ENCODE measurements at regions not wholly inside any gene's neighbourhood (a gene's known extent, or its start where the extent isn't known, plus 50 kb on each side); places are given as distances from the start of the nearest gene placed in this dataset.

- peaks cover 52% of the 10 kb centered on the region for H3K4me1 ChIP-seq (ENCODE audit: insufficient read depth, insufficient read length)
- H3K36me3 ChIP-seq (ENCODE audit: insufficient read depth, insufficient read length, low read length), result no peaks in the 10 kb centered on the region
- no peak for DNase-seq (ENCODE audit: low read depth, low spot score)
- H3K27me3 ChIP-seq (ENCODE audit: insufficient read depth, insufficient read length), result no peaks in the 10 kb centered on the region
- H3K9me3 ChIP-seq (ENCODE audit: insufficient read depth, low read length), result no peaks in the 10 kb centered on the region
- TF ChIP-seq SUZ12 (IDR thresholded peaks at IDR 0.05; ENCODE audit: extremely low read depth, insufficient read depth, insufficient read length), result no peak
- TF ChIP-seq ZNF274 (IDR thresholded peaks at IDR 0.05; ENCODE audit: low read depth, low read length), result no peak
- TF ChIP-seq YY1 (IDR thresholded peaks at IDR 0.05; ENCODE audit: insufficient read depth, insufficient read length), result no peak
- H3K4me3 ChIP-seq (ENCODE audit: insufficient read length, low read depth), result no peak overlapping the region
- peak overlapping the region; percentile 28 for H3K9ac ChIP-seq (ENCODE audit: insufficient read length, low read depth)
Observed at GRCh38 chr11:45085646-45086501, 60.6 kb upstream of the PRDM11 start.

GRCh38 chr11:45086526-45086925 is 59.9 kb upstream of the PRDM11 start:
- Histone ChIP-seq H3K4me3 (ENCODE audit: insufficient read length, low read depth) (no peak overlapping the region), H3K4me1 (ENCODE audit: insufficient read depth, insufficient read length) (peaks cover 48% of the 10 kb centered on the region), H3K27me3 (ENCODE audit: insufficient read depth, insufficient read length) (no peaks in the 10 kb centered on the region), H3K9ac (ENCODE audit: insufficient read length, low read depth) (no peak overlapping the region), H3K36me3 (ENCODE audit: insufficient read depth, insufficient read length, low read length) (no peaks in the 10 kb centered on the region), H3K9me3 (ENCODE audit: insufficient read depth, low read length) (no peaks in the 10 kb centered on the region)
- TF ChIP-seq SUZ12 (IDR thresholded peaks at IDR 0.05; ENCODE audit: extremely low read depth, insufficient read depth, insufficient read length) (no peak), ZNF274 (IDR thresholded peaks at IDR 0.05; ENCODE audit: low read depth, low read length) (no peak), YY1 (IDR thresholded peaks at IDR 0.05; ENCODE audit: insufficient read depth, insufficient read length) (no peak)
- DNase-seq (ENCODE audit: low read depth, low spot score), result no peak

GRCh38 chr11:45087086-45087899 is 59.1 kb upstream of the PRDM11 start:
- H3K4me3 ChIP-seq (ENCODE audit: insufficient read length, low read depth), result no peak overlapping the region
- H3K4me1 ChIP-seq (ENCODE audit: insufficient read depth, insufficient read length), result peaks cover 48% of the 10 kb centered on the region
- no peaks in the 10 kb centered on the region for H3K27me3 ChIP-seq (ENCODE audit: insufficient read depth, insufficient read length)
- TF ChIP-seq YY1 (IDR thresholded peaks at IDR 0.05; ENCODE audit: insufficient read depth, insufficient read length) (no peak), ZNF274 (IDR thresholded peaks at IDR 0.05; ENCODE audit: low read depth, low read length) (no peak), SUZ12 (IDR thresholded peaks at IDR 0.05; ENCODE audit: extremely low read depth, insufficient read depth, insufficient read length) (no peak)
- no peaks in the 10 kb centered on the region for H3K9me3 ChIP-seq (ENCODE audit: insufficient read depth, low read length)
- H3K9ac ChIP-seq (ENCODE audit: insufficient read length, low read depth), result no peak overlapping the region
- no peak for DNase-seq (ENCODE audit: low read depth, low spot score)
- H3K36me3 ChIP-seq (ENCODE audit: insufficient read depth, insufficient read length, low read length), result no peaks in the 10 kb centered on the region

DNA sequence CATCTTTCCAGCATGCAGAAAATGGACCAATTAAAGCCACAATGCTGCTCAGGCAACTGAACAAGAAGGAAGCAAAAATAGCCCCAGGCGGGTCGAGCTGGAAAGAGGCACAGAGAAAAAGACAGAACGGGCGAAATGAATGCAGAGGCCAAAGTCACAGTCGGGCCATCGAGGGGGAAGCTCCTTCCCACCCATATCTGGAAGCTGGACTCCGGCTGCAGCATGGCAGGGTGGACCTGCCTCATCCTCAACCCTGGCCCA is 58.6 kb upstream of the PRDM11 start:
- Histone ChIP-seq H3K27me3 (ENCODE audit: insufficient read depth, insufficient read length) (no peaks in the 10 kb centered on the region), H3K36me3 (ENCODE audit: insufficient read depth, insufficient read length, low read length) (no peaks in the 10 kb centered on the region), H3K9ac (ENCODE audit: insufficient read length, low read depth) (peak overlapping the region; percentile 27), H3K4me3 (ENCODE audit: insufficient read length, low read depth) (no peak overlapping the region), H3K9me3 (ENCODE audit: insufficient read depth, low read length) (no peaks in the 10 kb centered on the region), H3K4me1 (ENCODE audit: insufficient read depth, insufficient read length) (peaks cover 45% of the 10 kb centered on the region)
- DNase-seq (ENCODE audit: low read depth, low spot score), result no peak
- TF ChIP-seq ZNF274 (IDR thresholded peaks at IDR 0.05; ENCODE audit: low read depth, low read length), result no peak
- no peak for TF ChIP-seq YY1 (IDR thresholded peaks at IDR 0.05; ENCODE audit: insufficient read depth, insufficient read length)
- TF ChIP-seq SUZ12 (IDR thresholded peaks at IDR 0.05; ENCODE audit: extremely low read depth, insufficient read depth, insufficient read length), result no peak

DNA sequence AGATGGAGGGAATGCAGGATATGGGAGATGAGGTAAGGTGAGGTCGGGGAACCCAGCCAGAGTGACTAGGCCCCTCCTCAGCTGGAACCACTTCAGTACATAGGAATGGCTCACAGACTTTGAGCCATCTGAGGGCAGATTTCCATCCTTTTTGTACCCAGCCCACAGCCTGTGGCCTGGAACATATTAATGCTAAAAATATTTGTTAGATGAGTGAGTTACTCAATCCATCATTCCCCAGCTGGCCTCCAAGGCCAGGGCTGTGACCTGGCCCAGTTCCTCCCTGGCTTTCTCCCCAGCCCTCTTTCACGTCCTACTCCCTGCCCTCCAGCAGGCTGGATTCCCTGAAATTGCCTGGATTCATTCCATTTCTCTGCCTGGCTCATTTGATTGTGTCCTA is 57.2 kb upstream of the PRDM11 start:
- DNase-seq (ENCODE audit: low read depth, low spot score), result no peak
- H3K4me1 ChIP-seq (ENCODE audit: insufficient read depth, insufficient read length), result peaks cover 40% of the 10 kb centered on the region
- TF ChIP-seq YY1 (IDR thresholded peaks at IDR 0.05; ENCODE audit: insufficient read depth, insufficient read length) (no peak), SUZ12 (IDR thresholded peaks at IDR 0.05; ENCODE audit: extremely low read depth, insufficient read depth, insufficient read length) (no peak), ZNF274 (IDR thresholded peaks at IDR 0.05; ENCODE audit: low read depth, low read length) (no peak)
- no peak overlapping the region for H3K9ac ChIP-seq (ENCODE audit: insufficient read length, low read depth)
- H3K4me3 ChIP-seq (ENCODE audit: insufficient read length, low read depth), result no peak overlapping the region
- H3K27me3 ChIP-seq (ENCODE audit: insufficient read depth, insufficient read length), result no peaks in the 10 kb centered on the region
- H3K9me3 ChIP-seq (ENCODE audit: insufficient read depth, low read length), result no peaks in the 10 kb centered on the region
- no peaks in the 10 kb centered on the region for H3K36me3 ChIP-seq (ENCODE audit: insufficient read depth, insufficient read length, low read length)

DNA sequence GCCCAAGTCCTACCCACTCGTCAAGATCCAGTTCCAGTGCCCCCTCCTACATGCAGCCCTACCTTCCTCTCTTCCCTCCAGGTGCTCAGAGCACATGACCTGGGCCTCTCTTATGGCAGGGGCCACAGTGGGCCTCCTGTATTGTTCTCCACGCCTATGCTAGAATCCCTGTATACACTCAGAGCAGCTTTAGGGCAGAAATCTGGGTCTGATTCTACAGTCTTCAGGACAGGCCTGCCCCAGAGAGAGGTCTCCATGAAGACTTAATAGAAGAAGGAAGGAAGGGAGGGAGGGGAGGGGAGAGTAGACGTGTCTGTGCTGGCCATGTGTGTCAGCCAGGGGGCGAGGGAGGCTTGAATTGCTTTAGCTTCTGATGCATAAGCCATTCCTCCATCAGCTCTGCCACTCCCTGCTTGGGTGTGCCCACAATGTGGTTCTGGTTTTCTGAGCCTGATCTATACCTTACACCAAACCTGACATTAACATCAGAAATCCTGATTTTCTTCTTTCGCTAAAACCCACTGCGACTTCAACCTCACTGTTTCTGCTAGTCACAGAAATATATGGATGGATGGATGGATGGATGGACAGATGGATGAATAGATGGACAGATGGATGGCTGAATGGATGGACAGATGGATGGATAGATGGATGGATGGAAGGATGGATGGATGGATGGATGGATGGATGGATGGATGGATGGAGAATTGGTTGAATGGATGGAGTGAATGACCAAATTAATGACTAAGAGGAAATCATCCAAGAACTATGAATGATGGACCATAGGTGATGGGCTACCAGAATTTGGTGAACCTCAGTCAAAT is 56.6 kb upstream of the PRDM11 start:
- H3K4me1 ChIP-seq (ENCODE audit: insufficient read depth, insufficient read length), result peaks cover 40% of the 10 kb centered on the region

More for the DNA sequence above, 56.6 kb upstream of the PRDM11 start:
- TF ChIP-seq SUZ12 (IDR thresholded peaks at IDR 0.05; ENCODE audit: extremely low read depth, insufficient read depth, insufficient read length) (no peak), YY1 (IDR thresholded peaks at IDR 0.05; ENCODE audit: insufficient read depth, insufficient read length) (no peak), ZNF274 (IDR thresholded peaks at IDR 0.05; ENCODE audit: low read depth, low read length) (no peak)
- no peak for DNase-seq (ENCODE audit: low read depth, low spot score)
- Histone ChIP-seq H3K36me3 (ENCODE audit: insufficient read depth, insufficient read length, low read length) (no peaks in the 10 kb centered on the region), H3K9me3 (ENCODE audit: insufficient read depth, low read length) (no peaks in the 10 kb centered on the region), H3K27me3 (ENCODE audit: insufficient read depth, insufficient read length) (peaks cover 5% of the 10 kb centered on the region), H3K4me3 (ENCODE audit: insufficient read length, low read depth) (no peak overlapping the region), H3K9ac (ENCODE audit: insufficient read length, low read depth) (no peak overlapping the region)
